Neuronal stem cell (in vitro differentiated cells): ENCODE measurements at regions not wholly inside any gene's neighbourhood (a gene's known extent, or its start where the extent isn't known, plus 50 kb on each side); places are given as distances from the start of the nearest gene placed in this dataset.
A peak's percentile ranks its signal among the peaks of the same experiment; 100 is the strongest.
"Not testable (repeated sequence)": the region's sequence is repeated elsewhere in the genome, so short reads cannot be mapped to it uniquely, and the experiment has no call there.

ENCODE experiments used
- DNase-seq: peaks from one replicate; pipeline ENCODE4 v3.0.0-alpha.2; 2013; ENCODE audit warnings: low spot score
- H2AFZ ChIP-seq: one replicate; pipeline ENCODE4 v1.6.1; 2013; ENCODE audit warnings: mild to moderate bottlenecking, low read length, inconsistent platforms
- H2AK5ac ChIP-seq: 2 replicates; pipeline ENCODE4 v1.6.1; 2013; ENCODE audit warnings: low read depth, mild to moderate bottlenecking, inconsistent platforms, low read length, moderate library complexity, mixed read lengths
- H2BK120ac ChIP-seq: 2 replicates; pipeline ENCODE4 v1.6.1; 2013; ENCODE audit warnings: low read depth, mild to moderate bottlenecking, inconsistent platforms, low read length, moderate library complexity, mixed read lengths
- H2BK12ac ChIP-seq: one replicate; pipeline ENCODE4 v1.6.1; 2013; ENCODE audit warnings: low read length, inconsistent platforms
- H2BK15ac ChIP-seq: 2 replicates; pipeline ENCODE4 v1.6.1; 2013; ENCODE audit warnings: mild to moderate bottlenecking, low read length, inconsistent platforms, mixed read lengths
- H2BK5ac ChIP-seq: one replicate; pipeline ENCODE4 v1.6.1; 2013; ENCODE audit warnings: inconsistent platforms, mild to moderate bottlenecking, low read length, moderate library complexity
- H3K14ac ChIP-seq: one replicate; pipeline ENCODE4 v1.6.1; 2013; ENCODE audit warnings: low read length, inconsistent platforms
- H3K18ac ChIP-seq: 2 replicates; pipeline ENCODE4 v1.6.1; 2013; ENCODE audit warnings: low read length, inconsistent platforms
- H3K23ac ChIP-seq: 2 replicates; pipeline ENCODE4 v1.6.1; 2013; ENCODE audit warnings: low read depth, mild to moderate bottlenecking, mixed read lengths, low read length, inconsistent platforms; ENCODE audit not compliant: poor library complexity
- H3K27ac ChIP-seq: replicated peaks from 3 replicates; pipeline ENCODE4 v1.5.1; 2013; ENCODE audit warnings: low read length, inconsistent platforms
- H3K27me3 ChIP-seq, 3 experiments: 2 replicates each; pipeline ENCODE4 v1.6.1; 2013; ENCODE audit warnings: low read length in 3 of 3, mild to moderate bottlenecking in 2 of 3, inconsistent platforms in 1 of 3, low read depth in 1 of 3, mixed read lengths in 1 of 3, moderate library complexity in 1 of 3; ENCODE audit not compliant: control insufficient read depth in 3 of 3, insufficient read depth in 3 of 3
- H3K36me3 ChIP-seq, 2 donors: replicated peaks in 1 of 2; 2 replicates each; pipeline ENCODE4 v1.6.1; 2013; ENCODE audit warnings: low read length in 2 of 2; ENCODE audit not compliant: control insufficient read depth in 2 of 2, insufficient read depth in 2 of 2
- H3K4ac ChIP-seq: 2 replicates; pipeline ENCODE4 v1.6.1; 2013; ENCODE audit warnings: inconsistent platforms, mild to moderate bottlenecking, low read length, moderate library complexity
- H3K4me1 ChIP-seq, 2 donors: 1 replicate in 1 of 2; 2 replicates in 1 of 2; pipeline ENCODE4 v1.6.1; 2013; ENCODE audit warnings: low read length in 2 of 2, low read depth in 1 of 2; ENCODE audit not compliant: control insufficient read depth in 2 of 2, insufficient read depth in 1 of 2
- H3K4me2 ChIP-seq: one replicate; pipeline ENCODE4 v1.6.1; 2013; ENCODE audit warnings: mild to moderate bottlenecking, low read length, inconsistent platforms; ENCODE audit not compliant: insufficient read depth, poor library complexity, severe bottlenecking
- H3K4me3 ChIP-seq, 2 donors: 2 replicates each; pipeline ENCODE4 v1.5.1; 2013; ENCODE audit warnings: low read length in 2 of 2, mild to moderate bottlenecking in 2 of 2, inconsistent platforms in 1 of 2, moderate library complexity in 1 of 2
- H3K79me1 ChIP-seq: one replicate; pipeline ENCODE4 v1.6.1; 2013; ENCODE audit warnings: low read depth, mild to moderate bottlenecking, inconsistent platforms, low read length, moderate library complexity
- H3K9ac ChIP-seq: one replicate; pipeline ENCODE4 v1.6.1; 2013; ENCODE audit warnings: mild to moderate bottlenecking, low read depth, low read length, inconsistent platforms; ENCODE audit not compliant: poor library complexity
- H3K9me3 ChIP-seq, 2 donors: replicated peaks in 1 of 2; 2 replicates each; pipeline versions ENCODE3 to v1.6.1; 2013; ENCODE audit warnings: low read length in 2 of 2, mild to moderate bottlenecking in 2 of 2, inconsistent platforms in 1 of 2, low read depth in 1 of 2, mixed read lengths in 1 of 2, moderate library complexity in 1 of 2; ENCODE audit not compliant: control insufficient read depth in 2 of 2, insufficient read depth in 1 of 2
- H4K8ac ChIP-seq: one replicate; pipeline ENCODE4 v1.6.1; 2013; ENCODE audit warnings: low read depth, mild to moderate bottlenecking, inconsistent platforms, low read length, moderate library complexity
- H4K91ac ChIP-seq: one replicate; pipeline ENCODE4 v1.6.1; 2013; ENCODE audit warnings: low read length, low read depth, mild to moderate bottlenecking, inconsistent platforms; ENCODE audit not compliant: poor library complexity
- WGBS, 2 donors: extraction: QIAGEN DNeasy Blood & Tissue Kit; methylation state at CpG; one replicate each; pipeline ENCODE4 v1.1.7; 2013; ENCODE audit warnings: missing lambda C conversion rate in 2 of 2, mixed read lengths in 1 of 2; ENCODE audit not compliant: insufficient read length in 2 of 2, insufficient replicate concordance in 1 of 2; ENCODE audit errors: extremely low coverage in 2 of 2; 5-methylcytosine and 5-hydroxymethylcytosine counted together

DNA sequence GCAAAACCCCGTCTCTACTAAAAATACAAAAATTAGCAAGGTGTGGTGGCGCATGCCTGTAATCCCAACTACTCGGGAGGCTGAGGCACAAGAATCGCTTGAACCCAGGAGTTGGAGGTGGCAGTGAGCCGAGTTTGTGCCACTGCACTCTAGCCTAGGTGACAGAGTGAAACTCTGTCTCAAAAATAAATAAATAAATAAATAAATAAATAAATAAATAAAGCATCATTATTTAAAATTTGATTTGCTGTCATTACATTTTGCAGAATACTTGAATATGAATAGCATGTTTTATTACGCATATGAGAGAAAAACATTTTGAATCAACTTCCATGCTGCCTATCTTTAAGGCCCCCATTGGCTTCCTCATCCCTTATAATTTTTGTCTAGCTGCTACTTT lies 53.4 kb upstream of the MED14 start:
- H3K14ac ChIP-seq, H3K27me3 ChIP-seq, H3K79me1 ChIP-seq, DNase-seq, H2BK120ac ChIP-seq, H2AK5ac ChIP-seq, H3K4me3 ChIP-seq, H3K9me3 ChIP-seq, H4K8ac ChIP-seq, H3K4ac ChIP-seq, H3K9ac ChIP-seq, H2BK15ac ChIP-seq, H2BK5ac ChIP-seq, H3K18ac ChIP-seq, H3K23ac ChIP-seq, H3K36me3 ChIP-seq, H2AFZ ChIP-seq, H3K4me1 ChIP-seq, H3K4me2 ChIP-seq, H2BK12ac ChIP-seq, H3K27ac ChIP-seq, H4K91ac ChIP-seq: not testable (repeated sequence)
- no CpG with 5 or more reads among the region's 6 CpGs for whole genome bisulfite sequencing, 2 donors

GRCh38 chrX:40792433-40792832 lies 57.1 kb upstream of the MED14 start:
- Histone ChIP-seq H3K36me3 (no peaks in the 10 kb centered on the region), H3K4me3 (no peak overlapping the region), H2AFZ (no peak overlapping the region), H3K9ac (no peak overlapping the region), H3K9me3 (no peaks in the 10 kb centered on the region), H3K23ac (no peak overlapping the region), H3K27ac (no peak overlapping the region), H3K79me1 (no peaks in the 10 kb centered on the region), H2BK5ac (no peak overlapping the region), H4K91ac (no peak overlapping the region), H2AK5ac (no peak overlapping the region), H4K8ac (no peak overlapping the region), H3K4me1 (peaks cover 2% of the 10 kb centered on the region in 2 donors), H2BK12ac (no peak overlapping the region), H3K18ac (no peak overlapping the region), H3K14ac (no peak overlapping the region), H2BK15ac (no peak overlapping the region), H3K4ac (no peak overlapping the region), H2BK120ac (no peak overlapping the region), H3K27me3 (no peaks in the 10 kb centered on the region), H3K4me2 (no peak overlapping the region)
- no peak for DNase-seq
- no CpG with 5 or more reads among the region's 1 CpG for WGBS, 2 donors

DNA sequence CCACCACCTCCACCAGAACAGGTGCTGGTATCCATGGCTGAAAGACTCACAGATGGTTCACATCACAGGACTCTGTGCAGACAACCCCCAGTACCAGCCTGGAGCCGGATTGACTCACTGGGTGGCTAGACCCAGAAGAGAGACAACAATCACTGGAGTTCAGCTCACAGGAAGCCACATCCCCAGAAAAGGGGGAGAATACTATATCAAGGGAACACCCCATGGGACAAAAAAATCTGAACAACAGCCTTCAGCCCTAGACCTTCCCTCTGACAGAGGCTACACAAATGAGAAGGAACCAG lies 59.4 kb upstream of the MED14 start:
- not testable (repeated sequence) for H2BK12ac ChIP-seq, H3K9ac ChIP-seq, H3K9me3 ChIP-seq, H3K4ac ChIP-seq, H3K4me1 ChIP-seq, H2AK5ac ChIP-seq, DNase-seq, H3K27me3 ChIP-seq, H3K79me1 ChIP-seq, H2BK120ac ChIP-seq, H3K14ac ChIP-seq, H3K23ac ChIP-seq, H4K91ac ChIP-seq, H3K4me2 ChIP-seq, H3K18ac ChIP-seq, H4K8ac ChIP-seq, H2BK15ac ChIP-seq, H2BK5ac ChIP-seq, H3K4me3 ChIP-seq, H3K36me3 ChIP-seq, H3K27ac ChIP-seq
- WGBS, 2 donors: no CpG with 5 or more reads among the region's 1 CpG
- peak overlapping the region; percentile 81 for H2AFZ ChIP-seq

DNA sequence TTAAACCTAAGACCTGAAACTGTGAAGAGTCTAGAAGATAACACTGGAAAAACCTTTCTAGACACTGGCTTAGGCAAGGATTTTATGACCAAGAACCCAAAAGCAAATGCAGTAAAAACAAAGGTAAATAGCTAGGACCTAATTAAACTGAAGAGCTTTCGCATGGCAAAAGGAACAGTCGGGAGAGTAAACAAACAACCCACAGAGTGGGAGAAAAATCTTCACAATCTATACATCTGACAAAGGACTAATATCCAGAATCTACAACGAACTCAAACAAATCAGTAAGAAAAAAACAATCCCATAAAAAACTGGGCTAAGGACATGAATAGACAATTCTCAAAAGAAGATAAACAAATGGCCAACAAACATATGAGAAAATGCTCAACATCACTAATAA lies 64.4 kb upstream of the MED14 start:
- no CpG with 5 or more reads among the region's 3 CpGs for WGBS, 2 donors
- not testable (repeated sequence) for DNase-seq, H3K9ac ChIP-seq, H3K18ac ChIP-seq, H3K23ac ChIP-seq, H2AFZ ChIP-seq, H3K9me3 ChIP-seq, H2AK5ac ChIP-seq, H3K36me3 ChIP-seq, H3K14ac ChIP-seq, H4K91ac ChIP-seq, H3K4ac ChIP-seq, H2BK12ac ChIP-seq, H2BK15ac ChIP-seq, H2BK120ac ChIP-seq, H3K4me1 ChIP-seq, H3K4me3 ChIP-seq, H3K4me2 ChIP-seq, H2BK5ac ChIP-seq, H3K27me3 ChIP-seq, H3K79me1 ChIP-seq, H3K27ac ChIP-seq, H4K8ac ChIP-seq
